B cell (primary cell): ENCODE measurements at regions not wholly inside any gene's neighbourhood (a gene's known extent, or its start where the extent isn't known, plus 50 kb on each side); places are given as distances from the start of the nearest gene placed in this dataset.

Experiments
- ATAC-seq: fragments of 200-7000 bp; cut with Tn5 transposase; one replicate; pipeline ENCODE4 v1.10.0; 2021; ENCODE audit warnings: low read depth, mild to moderate bottlenecking, moderate number of reproducible peaks, moderate library complexity
- CTCF ChIA-PET: fragments of 350-600 bp; sonication (Branson Sonifier 250); formaldehyde crosslinking; loops from one replicate; lab custom pipeline; 2021; ENCODE audit warnings: antibody characterized with exemption, inconsistent platforms; lab: Charles Lee
- POLR2A ChIA-PET: fragments of 350-600 bp; sonication (Branson Sonifier 250); formaldehyde crosslinking; loops from one replicate; lab custom pipeline; 2021; ENCODE audit warnings: antibody characterized with exemption; lab: Charles Lee
- DNase-seq: peaks from one replicate; pipeline ENCODE4 v3.0.0; 2013
- H2AFZ ChIP-seq: 2 replicates; pipeline ENCODE4 v1.6.1; 2012; ENCODE audit warnings: mild to moderate bottlenecking, low read depth, low read length; ENCODE audit not compliant: insufficient read depth, poor library complexity, severe bottlenecking
- H3K27ac ChIP-seq, 2 donors: 1 replicate in 1 of 2; 2 replicates in 1 of 2; pipeline ENCODE4 v1.5.1; 2012 to 2013; ENCODE audit warnings: low read length in 2 of 2, mild to moderate bottlenecking in 2 of 2, moderate library complexity in 1 of 2
- H3K27me3 ChIP-seq, 4 experiments: fragments of 200-600 bp in 1 of 4; sonication (generic) in 1 of 4; replicated peaks in 1 of 4; 1 replicate in 2 of 4; 2 replicates in 2 of 4; pipeline versions ENCODE4 v1.6.1 to v1.7.0; 2013 to 2016; ENCODE audit warnings: low read length in 3 of 4, mild to moderate bottlenecking in 2 of 4, mixed read lengths in 1 of 4, moderate library complexity in 1 of 4; ENCODE audit not compliant: insufficient read depth in 4 of 4, control insufficient read depth in 3 of 4; ENCODE audit errors: control extremely low read depth in 1 of 4
- H3K36me3 ChIP-seq, 2 experiments: replicated peaks in 1 of 2; 1 replicate in 1 of 2; 2 replicates in 1 of 2; pipeline versions ENCODE4 v1.6.1 to v1.7.1; 2013; ENCODE audit warnings: low read length in 1 of 2; ENCODE audit not compliant: insufficient read depth in 2 of 2, control insufficient read depth in 1 of 2; ENCODE audit errors: control extremely low read depth in 1 of 2, extremely low read depth in 1 of 2
- H3K4me1 ChIP-seq, 2 donors: fragments of 200-600 bp in 1 of 2; sonication (generic) in 1 of 2; 1 replicate in 1 of 2; 2 replicates in 1 of 2; pipeline versions ENCODE4 v1.5.1 to v1.6.1; 2013 to 2017; ENCODE audit warnings: low read length in 2 of 2; ENCODE audit not compliant: control insufficient read depth in 2 of 2, insufficient read depth in 2 of 2
- H3K4me2 ChIP-seq: replicated peaks from 2 replicates; pipeline ENCODE3; 2012; ENCODE audit warnings: mild to moderate bottlenecking, low read depth, low read length; ENCODE audit not compliant: poor library complexity, severe bottlenecking
- H3K4me3 ChIP-seq, 5 experiments: fragments of 200-600 bp in 1 of 5; sonication (generic) in 1 of 5; 1 replicate in 3 of 5; 2 replicates in 2 of 5; pipeline versions ENCODE4 v1.5.1 to v1.7.0; 2011 to 2016; ENCODE audit warnings: low read length in 4 of 5, mild to moderate bottlenecking in 4 of 5, low read depth in 2 of 5, control low read depth in 1 of 5, moderate library complexity in 1 of 5; ENCODE audit not compliant: insufficient read depth in 1 of 5; ENCODE audit errors: control extremely low read depth in 1 of 5, extremely low read depth in 1 of 5
- H3K79me2 ChIP-seq: fragments of 200-600 bp; sonication (generic); one replicate; pipeline ENCODE4 v1.6.0; 2016; ENCODE audit warnings: low read length; ENCODE audit not compliant: control insufficient read depth, insufficient read depth
- H3K9ac ChIP-seq: fragments of 200-600 bp; sonication (generic); 2 replicates; pipeline ENCODE4 v1.6.1; 2017; ENCODE audit warnings: mild to moderate bottlenecking, low read length, moderate library complexity
- H3K9me3 ChIP-seq, 3 donors: one replicate each; pipeline versions ENCODE4 v1.6.1 to v1.7.1; 2013; ENCODE audit warnings: low read length in 2 of 3; ENCODE audit not compliant: control insufficient read depth in 2 of 3, insufficient read depth in 1 of 3; ENCODE audit errors: control extremely low read depth in 1 of 3
- H4K20me1 ChIP-seq: 2 replicates; pipeline ENCODE4 v1.6.0; 2012; ENCODE audit warnings: mild to moderate bottlenecking, low read length; ENCODE audit not compliant: insufficient read depth, control insufficient read depth, poor library complexity, severe bottlenecking
- H3K27ac Mint-ChIP-seq: one replicate; pipeline ENCODE4 v1.8.0; 2021; ENCODE audit warnings: mixed read lengths
- H3K27me3 Mint-ChIP-seq: one replicate; pipeline ENCODE4 v1.8.0; 2021; ENCODE audit warnings: mixed read lengths
- H3K4me1 Mint-ChIP-seq: one replicate; pipeline ENCODE4 v1.8.0; 2021; ENCODE audit warnings: mixed read lengths
- H3K4me3 Mint-ChIP-seq: one replicate; pipeline ENCODE4 v1.8.0; 2021; ENCODE audit warnings: mixed read lengths
- H3K9me3 Mint-ChIP-seq: one replicate; pipeline ENCODE4 v1.8.0; 2022; ENCODE audit warnings: mixed read lengths; ENCODE audit not compliant: insufficient read depth
- EZH2 ChIP-seq: IDR thresholded peaks from 2 replicates; pipeline ENCODE4 v1.6.1; 2012; ENCODE audit warnings: borderline replicate concordance, low read depth, mild to moderate bottlenecking, moderate library complexity, low read length; ENCODE audit not compliant: insufficient read depth, poor library complexity, severe bottlenecking
- WGBS: methylation state at CpG from one replicate; pipeline ENCODE4 v1.1.5; 2013; ENCODE audit warnings: missing lambda C conversion rate; ENCODE audit not compliant: insufficient coverage; 5-methylcytosine and 5-hydroxymethylcytosine counted together
- intact Hi-C: fragments of 100-400 bp; cut with micrococcal nuclease; formaldehyde crosslinking; loops from one replicate; pipeline ENCODE4 v1.10.0; 2022
- TF ChIP-seq, protein P1 (sequence below): fragments of 200-600 bp; IDR thresholded peaks from one replicate; pipeline ENCODE4 v1.8.0; 2022; ENCODE audit warnings: antibody characterized with exemption, mild to moderate bottlenecking

DNA sequence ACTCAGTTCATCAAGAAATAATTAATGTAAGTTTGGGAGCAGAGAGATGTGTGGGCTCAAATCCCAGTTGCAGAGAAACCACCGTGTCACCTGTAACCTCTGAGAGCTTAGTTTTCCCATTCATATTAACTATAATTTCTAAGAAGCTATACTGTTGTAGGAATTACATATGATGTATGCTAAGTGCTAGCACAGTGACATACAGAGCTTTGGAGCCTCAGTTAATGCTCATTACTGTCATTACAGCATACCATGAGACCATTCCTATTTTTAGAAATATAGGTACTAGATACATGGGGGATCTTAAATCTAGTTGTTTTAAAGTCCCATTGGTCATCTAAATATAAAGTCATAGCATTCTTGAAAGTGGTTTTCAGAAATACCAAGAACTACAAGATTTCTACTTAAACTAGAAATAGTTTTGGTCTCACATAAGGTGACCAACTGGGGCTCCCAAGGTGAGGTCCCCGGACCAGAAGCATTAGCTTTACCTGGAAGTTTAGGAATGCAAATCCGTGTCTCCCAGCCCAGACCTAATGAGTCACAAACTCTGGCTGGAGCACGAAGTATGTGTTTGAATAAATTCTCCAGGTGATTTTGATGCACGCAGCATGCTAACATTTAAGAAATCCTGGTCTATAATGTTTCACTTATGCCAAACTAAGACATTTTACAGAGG is 144.6 kb downstream of the LACC1 start:
- ATAC-seq, result no peak
- intact Hi-C loops, result no loop called here
- no peak for DNase-seq
- POLR2A ChIA-PET, result no interaction called here
- no peak overlapping the region for H3K4me3 ChIP-seq
- H3K9ac ChIP-seq, result no peak overlapping the region
- no peaks in the 10 kb centered on the region for H3K4me1 ChIP-seq
- H3K4me3 Mint-ChIP-seq, result no peak overlapping the region
- H3K27ac ChIP-seq, result no peak overlapping the region
- H4K20me1 ChIP-seq, result no peaks in the 10 kb centered on the region
- H3K9me3 ChIP-seq, result no peaks in the 10 kb centered on the region
- H3K4me2 ChIP-seq, result no peak overlapping the region
- no peak overlapping the region for H3K27ac Mint-ChIP-seq
- WGBS, result 85% methylated on average over 3 of the region's 5 CpGs
- no peaks in the 10 kb centered on the region for H3K79me2 ChIP-seq
- no peak for TF ChIP-seq EZH2
- TF ChIP-seq, protein P1, sequence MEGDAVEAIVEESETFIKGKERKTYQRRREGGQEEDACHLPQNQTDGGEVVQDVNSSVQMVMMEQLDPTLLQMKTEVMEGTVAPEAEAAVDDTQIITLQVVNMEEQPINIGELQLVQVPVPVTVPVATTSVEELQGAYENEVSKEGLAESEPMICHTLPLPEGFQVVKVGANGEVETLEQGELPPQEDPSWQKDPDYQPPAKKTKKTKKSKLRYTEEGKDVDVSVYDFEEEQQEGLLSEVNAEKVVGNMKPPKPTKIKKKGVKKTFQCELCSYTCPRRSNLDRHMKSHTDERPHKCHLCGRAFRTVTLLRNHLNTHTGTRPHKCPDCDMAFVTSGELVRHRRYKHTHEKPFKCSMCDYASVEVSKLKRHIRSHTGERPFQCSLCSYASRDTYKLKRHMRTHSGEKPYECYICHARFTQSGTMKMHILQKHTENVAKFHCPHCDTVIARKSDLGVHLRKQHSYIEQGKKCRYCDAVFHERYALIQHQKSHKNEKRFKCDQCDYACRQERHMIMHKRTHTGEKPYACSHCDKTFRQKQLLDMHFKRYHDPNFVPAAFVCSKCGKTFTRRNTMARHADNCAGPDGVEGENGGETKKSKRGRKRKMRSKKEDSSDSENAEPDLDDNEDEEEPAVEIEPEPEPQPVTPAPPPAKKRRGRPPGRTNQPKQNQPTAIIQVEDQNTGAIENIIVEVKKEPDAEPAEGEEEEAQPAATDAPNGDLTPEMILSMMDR, result no peak
- H3K36me3 ChIP-seq, result no peaks in the 10 kb centered on the region
- CTCF ChIA-PET, result interaction anchor here (0.6 to 1.2 kb wide), 2 partner anchors 116 to 990 kb away, joined by 3 to 4 read pairs; no protein-coding TSS in a partner anchor
- peaks cover 0 to 3% (median 0%) of the 10 kb centered on the region in 4 experiments for H3K27me3 ChIP-seq
- H3K4me1 Mint-ChIP-seq, result no peaks in the 10 kb centered on the region
- peaks cover 17% of the 10 kb centered on the region for H3K27me3 Mint-ChIP-seq
- H3K9me3 Mint-ChIP-seq, result no peaks in the 10 kb centered on the region
- no peak overlapping the region for H2AFZ ChIP-seq

DNA sequence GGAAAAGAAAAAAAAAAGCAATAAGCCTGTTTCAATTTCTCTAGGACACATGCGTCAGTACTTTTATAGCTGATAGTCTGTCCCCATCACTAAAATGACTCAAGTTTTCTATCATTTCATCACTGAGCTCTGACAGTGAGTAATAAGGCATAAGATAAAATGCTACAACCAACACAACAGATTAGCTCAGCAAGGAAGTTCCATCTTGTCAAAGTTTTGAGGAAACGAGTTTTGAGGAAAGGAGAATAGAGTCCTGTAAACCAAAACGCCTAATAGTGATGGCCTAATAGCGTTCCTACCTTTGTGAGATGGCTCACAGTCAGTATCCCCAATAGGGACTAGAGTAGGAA is 145.1 kb downstream of the LACC1 start:
- no peak overlapping the region for H3K27ac Mint-ChIP-seq
- Histone ChIP-seq H2AFZ (no peak overlapping the region), H3K27me3 (peaks cover 0 to 3% (median 0%) of the 10 kb centered on the region in 4 experiments), H3K9ac (no peak overlapping the region), H3K79me2 (no peaks in the 10 kb centered on the region), H4K20me1 (no peaks in the 10 kb centered on the region), H3K4me2 (no peak overlapping the region), H3K4me3 (no peak overlapping the region), H3K9me3 (no peaks in the 10 kb centered on the region), H3K27ac (no peak overlapping the region), H3K4me1 (no peaks in the 10 kb centered on the region), H3K36me3 (no peaks in the 10 kb centered on the region)
- H3K4me3 Mint-ChIP-seq, result no peak overlapping the region
- peaks cover 17% of the 10 kb centered on the region for H3K27me3 Mint-ChIP-seq
- no peaks in the 10 kb centered on the region for H3K9me3 Mint-ChIP-seq
- POLR2A ChIA-PET, result no interaction called here
- intact Hi-C loops, result no loop called here
- WGBS, result no CpG with 5 or more reads among the region's 4 CpGs
- TF ChIP-seq, protein P1, result no peak
- TF ChIP-seq EZH2, result no peak
- H3K4me1 Mint-ChIP-seq, result no peaks in the 10 kb centered on the region
- no peak for ATAC-seq
- no peak for DNase-seq
- CTCF ChIA-PET, result interaction anchor here (0.6 to 1.2 kb wide), 2 partner anchors 117 to 990 kb away, joined by 3 to 4 read pairs; no protein-coding TSS in a partner anchor
